Small intestine (tissue), 7 donors: ENCODE measurements at regions not wholly inside any gene's neighbourhood (a gene's known extent, or its start where the extent isn't known, plus 50 kb on each side); places are given as distances from the start of the nearest gene placed in this dataset.

Source experiments
- DNase-seq, 2 donors: peaks; one replicate each; pipeline versions ENCODE4 v3.0.0 to v3.0.0-alpha.2; 2013
- FAIRE-seq: peaks from 2 replicates; lab custom pipeline; 2012; peaks lifted over from hg19 to GRCh38; lab: Jason Lieb, UNC
- H3K27ac ChIP-seq, 3 donors: one replicate each; pipeline ENCODE4 v1.5.1; 2013; ENCODE audit warnings: low read length in 2 of 3, mild to moderate bottlenecking in 2 of 3, control low read depth in 1 of 3, inconsistent platforms in 1 of 3, low read depth in 1 of 3, moderate library complexity in 1 of 3
- H3K27me3 ChIP-seq, 3 donors: one replicate each; pipeline ENCODE4 v1.6.1; 2013; ENCODE audit warnings: low read length in 3 of 3, inconsistent platforms in 1 of 3; ENCODE audit not compliant: control insufficient read depth in 3 of 3, insufficient read depth in 3 of 3
- H3K36me3 ChIP-seq, 3 donors: one replicate each; pipeline ENCODE4 v1.6.1; 2013; ENCODE audit warnings: low read length in 3 of 3, inconsistent platforms in 1 of 3, low read depth in 1 of 3, mild to moderate bottlenecking in 1 of 3, moderate library complexity in 1 of 3; ENCODE audit not compliant: control insufficient read depth in 3 of 3, insufficient read depth in 2 of 3
- H3K4me1 ChIP-seq, 3 donors: one replicate each; pipeline ENCODE4 v1.6.1; 2013; ENCODE audit warnings: low read length in 2 of 3, inconsistent platforms in 1 of 3, low read depth in 1 of 3, mild to moderate bottlenecking in 1 of 3, moderate library complexity in 1 of 3; ENCODE audit not compliant: control insufficient read depth in 3 of 3, insufficient read depth in 2 of 3
- H3K4me3 ChIP-seq, 3 donors: one replicate each; pipeline ENCODE4 v1.5.1; 2013; ENCODE audit warnings: low read length in 3 of 3, control low read depth in 1 of 3, inconsistent platforms in 1 of 3, low read depth in 1 of 3, mild to moderate bottlenecking in 1 of 3, moderate library complexity in 1 of 3
- H3K9me3 ChIP-seq, 2 donors: one replicate each; pipeline ENCODE4 v1.6.1; 2013; ENCODE audit warnings: low read depth in 1 of 2, low read length in 1 of 2; ENCODE audit not compliant: control insufficient read depth in 2 of 2, insufficient read depth in 1 of 2
- WGBS, 3 donors: extraction: QIAGEN DNeasy Blood & Tissue Kit; methylation state at CpG; one replicate each; pipeline ENCODE4 v1.1.7; 2013; 5-methylcytosine and 5-hydroxymethylcytosine counted together
- donor health status: healthy with polysubstance abuse.
- donor health status: control.
- donor health status: control.
- donor health status: Bipolar disorder and iron deficiency.
- donor health status: healthy.

DNA sequence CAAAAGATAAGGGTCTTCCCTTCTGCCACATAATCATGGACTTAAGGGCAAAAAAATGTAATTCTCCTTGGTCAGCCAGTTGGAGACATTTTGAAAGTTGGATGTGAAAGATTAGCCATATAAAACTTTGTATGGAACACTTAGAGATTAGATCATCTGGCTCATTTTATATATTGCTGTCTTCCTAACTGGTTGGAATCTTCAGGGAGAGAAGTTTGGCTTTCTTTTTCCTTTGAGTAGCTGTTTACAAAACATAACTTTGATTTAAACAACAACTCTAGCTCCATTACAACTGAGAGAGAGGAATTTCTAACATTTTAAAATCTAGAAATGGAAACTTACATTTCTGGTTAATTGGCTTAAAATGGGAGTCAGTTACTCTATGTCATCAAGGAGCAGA lies 132.7 kb downstream of the RDH14 start:
- FAIRE-seq (no peak), DNase-seq (no peak)
- Histone ChIP-seq H3K9me3 (no peaks in the 10 kb centered on the region), H3K27ac (no peak overlapping the region), H3K4me1 (no peaks in the 10 kb centered on the region), H3K27me3 (no peaks in the 10 kb centered on the region), H3K4me3 (no peak overlapping the region), H3K36me3 (no peaks in the 10 kb centered on the region)

DNA sequence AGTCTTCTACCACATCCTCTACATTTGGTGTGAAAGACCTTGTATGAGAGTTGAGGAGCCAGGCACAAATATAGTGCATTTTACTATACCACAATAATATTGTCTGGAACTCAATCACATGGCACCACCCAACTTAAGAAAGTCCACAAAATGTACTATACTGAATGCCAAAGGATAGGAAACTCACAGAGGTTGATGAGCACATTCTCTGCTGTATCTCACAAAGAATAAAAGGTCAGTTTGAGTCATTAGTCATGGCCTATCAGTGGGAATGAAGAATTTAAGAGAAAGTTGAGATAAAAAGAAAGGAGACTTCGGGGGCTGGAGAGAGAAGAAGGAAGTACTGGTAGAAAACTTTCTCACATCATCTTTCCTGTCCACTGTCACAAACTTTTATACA lies 134.3 kb downstream of the RDH14 start:
- FAIRE-seq, result no peak
- H3K9me3 ChIP-seq, result no peaks in the 10 kb centered on the region

DNA sequence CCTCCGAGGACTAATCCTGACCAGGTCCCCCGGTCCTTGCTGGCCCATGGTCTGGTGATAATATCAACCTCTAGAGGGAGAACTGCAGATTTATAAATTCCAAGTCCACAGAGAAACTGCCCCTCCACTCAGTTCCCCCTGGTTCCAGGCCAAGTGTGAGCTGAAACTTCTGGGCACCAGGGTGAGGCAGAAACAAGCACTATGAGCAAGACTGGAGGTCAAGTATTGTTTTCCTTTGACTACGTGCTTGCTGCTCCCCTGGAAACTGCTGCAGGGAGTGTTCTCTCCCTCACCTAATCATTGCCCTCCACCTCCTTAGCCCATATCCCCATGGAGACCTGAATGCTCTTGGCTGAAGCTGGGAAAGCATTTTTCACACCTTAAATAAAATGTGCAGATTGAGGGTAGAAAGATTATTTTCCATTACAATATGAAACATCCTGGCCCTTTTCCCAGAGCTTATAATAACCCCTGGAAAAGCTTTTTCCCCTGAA lies 135.2 kb downstream of the RDH14 start:
- 50 to 67% (median 64%) methylated on average over 3 of the region's 3 CpGs for WGBS, 3 donors
- Histone ChIP-seq H3K27ac (no peak overlapping the region), H3K4me3 (no peak overlapping the region), H3K4me1 (no peaks in the 10 kb centered on the region), H3K9me3 (no peaks in the 10 kb centered on the region), H3K27me3 (no peaks in the 10 kb centered on the region), H3K36me3 (no peaks in the 10 kb centered on the region)
- DNase-seq (no peak), FAIRE-seq (no peak)

More for the DNA sequence above, 134.3 kb downstream of the RDH14 start:
- no peak overlapping the region for H3K27ac ChIP-seq
- no peak overlapping the region for H3K4me3 ChIP-seq
- no peaks in the 10 kb centered on the region for H3K36me3 ChIP-seq
- H3K4me1 ChIP-seq, result no peaks in the 10 kb centered on the region
- 13 to 39% (median 18%) methylated on average over 1 of the region's 1 CpG for WGBS, 3 donors
- no peaks in the 10 kb centered on the region for H3K27me3 ChIP-seq
- no peak for DNase-seq

DNA sequence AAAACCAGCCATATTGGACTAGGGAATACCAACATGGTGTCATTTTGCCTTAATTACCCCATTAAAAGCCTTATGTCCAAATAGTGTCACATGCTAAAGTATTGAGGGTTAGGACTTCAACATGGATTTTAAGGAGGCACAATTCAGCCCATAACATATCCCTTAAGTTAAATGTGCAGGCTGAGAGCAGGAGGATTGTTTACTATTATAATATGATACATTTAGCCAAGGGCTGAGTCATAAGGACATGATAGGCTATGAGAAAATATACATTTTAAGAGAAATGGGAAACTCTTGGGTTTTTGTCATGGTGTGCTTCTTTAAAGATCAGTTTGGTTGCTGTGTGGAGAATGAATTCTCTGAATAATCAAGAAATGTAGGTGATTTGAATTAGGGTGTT lies 136.8 kb downstream of the RDH14 start:
- H3K27ac ChIP-seq, result no peak overlapping the region
- no peaks in the 10 kb centered on the region for H3K9me3 ChIP-seq
- no peaks in the 10 kb centered on the region for H3K4me1 ChIP-seq
- FAIRE-seq, result no peak
- H3K27me3 ChIP-seq, result no peaks in the 10 kb centered on the region
- no peak for DNase-seq
- no peak overlapping the region for H3K4me3 ChIP-seq
- H3K36me3 ChIP-seq, result no peaks in the 10 kb centered on the region

DNA sequence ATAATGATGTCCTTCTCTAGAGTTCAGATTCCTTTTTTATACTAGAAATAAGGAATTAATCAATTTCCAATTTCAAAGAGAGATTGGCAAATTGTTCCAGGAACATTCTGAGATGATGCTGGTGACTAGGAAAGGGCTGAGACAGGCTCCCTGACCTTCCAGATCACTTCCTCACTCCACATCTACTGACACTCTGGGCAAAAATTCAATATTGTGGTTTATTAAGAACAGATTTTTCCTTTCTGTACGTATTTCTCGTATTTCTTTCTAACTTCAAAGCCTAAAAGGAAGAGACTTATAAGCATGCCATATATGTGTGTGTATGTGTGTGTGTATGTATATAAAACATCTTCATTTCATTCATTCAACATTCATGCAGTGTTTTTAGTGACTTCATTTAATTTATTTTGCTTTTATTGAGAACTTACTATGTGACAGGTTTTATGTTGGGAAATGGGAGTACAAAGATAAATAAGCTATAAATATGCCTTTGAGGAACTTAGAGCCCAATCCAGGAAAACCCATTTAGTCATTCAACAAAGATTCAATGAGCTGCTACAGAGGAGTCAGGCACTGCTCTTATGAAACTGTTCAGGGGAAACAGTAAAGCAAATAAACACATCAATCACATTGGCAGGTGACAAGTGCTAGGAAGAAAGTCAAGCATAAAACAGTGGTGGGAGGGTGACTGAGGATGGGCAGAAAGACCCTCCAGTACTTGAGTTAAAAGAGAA lies 137.9 kb downstream of the RDH14 start:
- Histone ChIP-seq H3K9me3 (no peaks in the 10 kb centered on the region), H3K4me1 (no peaks in the 10 kb centered on the region), H3K36me3 (no peaks in the 10 kb centered on the region), H3K4me3 (no peak overlapping the region), H3K27ac (no peak overlapping the region), H3K27me3 (no peaks in the 10 kb centered on the region)
- WGBS, 3 donors, result 58 to 74% (median 64%) methylated on average over 2 of the region's 2 CpGs
- no peak for DNase-seq
- no peak for FAIRE-seq

DNA sequence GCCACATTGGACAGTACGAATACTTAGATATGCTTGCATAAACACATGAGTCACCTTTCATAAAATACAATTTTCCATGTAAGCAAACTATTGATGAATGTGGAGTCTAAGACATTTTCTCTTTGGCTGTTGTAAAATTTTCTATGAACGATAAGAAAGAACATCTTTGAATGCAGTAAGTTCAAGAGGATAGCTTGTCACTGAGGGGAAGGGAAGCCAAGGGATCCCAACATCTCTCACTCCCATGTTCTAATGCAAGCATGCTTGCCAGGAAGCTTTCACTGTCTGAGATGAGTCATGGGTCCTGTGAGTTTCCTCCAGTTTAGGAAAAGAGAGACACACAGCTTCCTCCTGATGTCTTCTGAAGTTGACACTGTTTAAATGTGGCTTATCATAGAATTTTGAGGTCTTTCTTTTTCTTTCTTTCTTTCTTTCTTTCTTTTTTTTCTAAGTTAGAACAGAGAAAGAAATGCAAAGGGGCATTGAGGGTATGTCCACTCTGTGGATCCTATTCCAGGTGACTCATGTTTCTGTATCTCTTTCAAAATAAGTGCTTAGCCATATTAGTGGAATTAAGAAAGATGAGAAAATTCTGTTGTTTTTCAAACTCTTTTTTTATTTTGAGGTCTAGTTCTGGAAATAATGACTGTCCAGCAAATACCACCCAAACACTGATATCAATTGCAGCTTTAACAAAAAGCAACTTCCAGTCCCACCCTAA lies 146.6 kb downstream of the RDH14 start:
- DNase-seq (no peak), FAIRE-seq (no peak)
- H3K36me3 ChIP-seq, result no peaks in the 10 kb centered on the region
- H3K9me3 ChIP-seq, result no peaks in the 10 kb centered on the region
- no peak overlapping the region for H3K4me3 ChIP-seq
- whole genome bisulfite sequencing, 3 donors, result 49 to 54% (median 51%) methylated on average over 2 of the region's 2 CpGs
- H3K27me3 ChIP-seq, result no peaks in the 10 kb centered on the region
- no peaks in the 10 kb centered on the region for H3K4me1 ChIP-seq
- no peak overlapping the region for H3K27ac ChIP-seq

DNA sequence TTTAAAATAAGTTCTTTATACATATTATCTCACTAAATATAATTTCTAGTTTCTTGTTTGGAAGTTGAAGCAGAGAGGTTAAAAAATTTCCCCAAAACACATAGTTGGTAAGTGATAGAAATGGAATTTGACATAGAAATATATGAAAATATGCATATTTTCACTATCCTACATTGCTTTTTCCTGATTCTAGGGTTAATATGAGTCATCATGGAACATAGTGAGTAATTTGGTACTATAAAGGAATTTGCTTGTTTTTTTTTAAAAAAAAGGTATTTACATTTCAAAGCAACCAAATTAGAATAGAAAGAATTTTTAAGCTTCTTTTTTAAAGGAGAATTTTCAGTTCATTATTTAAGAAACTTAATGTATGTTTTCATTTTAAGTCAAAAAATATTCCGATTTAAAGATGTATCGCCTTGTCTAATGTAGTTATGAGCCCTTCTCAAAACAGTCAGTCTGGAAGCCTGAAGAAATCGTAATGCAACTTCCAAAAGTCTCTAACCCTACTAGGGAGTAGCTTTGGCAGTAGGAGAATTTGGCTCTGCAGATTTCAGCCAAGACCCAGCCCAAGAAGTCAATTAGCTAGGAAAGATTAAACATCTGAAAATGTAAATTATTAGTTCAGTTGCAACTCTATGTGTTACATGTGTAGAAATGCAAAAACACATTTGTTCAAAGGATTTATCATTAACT lies 147.3 kb downstream of the RDH14 start:
- Histone ChIP-seq H3K4me3 (no peak overlapping the region), H3K9me3 (no peaks in the 10 kb centered on the region), H3K27me3 (no peaks in the 10 kb centered on the region), H3K4me1 (no peaks in the 10 kb centered on the region), H3K27ac (no peak overlapping the region), H3K36me3 (no peaks in the 10 kb centered on the region)
- no peak for DNase-seq
- FAIRE-seq, result no peak
- 77 to 84% (median 78%) methylated on average over 3 of the region's 3 CpGs for WGBS, 3 donors

DNA sequence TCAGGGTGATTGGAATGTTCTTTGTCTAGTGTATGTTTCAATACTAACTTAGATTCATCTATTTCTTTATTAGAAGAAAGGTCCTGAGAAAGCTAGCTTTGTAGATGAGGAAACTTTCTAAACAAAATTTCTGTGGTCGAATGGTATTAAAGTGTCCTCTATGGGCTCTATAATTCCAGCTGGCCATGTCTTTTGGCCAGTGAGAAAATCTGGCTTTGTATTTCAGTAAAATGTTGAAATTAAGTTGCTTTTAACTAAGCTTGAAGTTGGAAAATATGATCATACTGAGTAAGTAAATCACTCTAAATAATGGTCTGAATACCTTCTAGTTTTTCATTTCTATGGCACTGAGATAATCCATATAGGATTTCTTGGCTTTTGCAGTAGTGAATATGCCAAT lies 148.8 kb downstream of the RDH14 start:
- no peak for FAIRE-seq

More for the DNA sequence above, 148.8 kb downstream of the RDH14 start:
- H3K4me1 ChIP-seq, result no peaks in the 10 kb centered on the region
- H3K36me3 ChIP-seq, result no peaks in the 10 kb centered on the region
- DNase-seq, result no peak
- H3K27ac ChIP-seq, result no peak overlapping the region
- H3K4me3 ChIP-seq, result no peak overlapping the region
- no peaks in the 10 kb centered on the region for H3K9me3 ChIP-seq
- H3K27me3 ChIP-seq, result no peaks in the 10 kb centered on the region
- 70 to 74% (median 71%) methylated on average over 1 of the region's 1 CpG for WGBS, 3 donors
